HEK293 (cell line): ENCODE measurements at regions not wholly inside any gene's neighbourhood (a gene's known extent, or its start where the extent isn't known, plus 50 kb on each side); places are given as distances from the start of the nearest gene placed in this dataset.

Experiments used
- CTCF ChIA-PET: fragments of 350-600 bp; formaldehyde crosslinking; extraction: SDS; loops from one replicate; lab custom pipeline; 2021; ENCODE audit warnings: antibody characterized with exemption; lab: Yijun Ruan, JAX
- POLR2A ChIA-PET: fragments of 300-600 bp; formaldehyde crosslinking; extraction: SDS; loops from one replicate; lab custom pipeline; 2020; ENCODE audit warnings: antibody characterized with exemption, inconsistent platforms; lab: Yijun Ruan, JAX
- H3K27ac ChIP-seq: fragments of 200-500 bp; sonication (Bioruptor generic); 2 replicates; pipeline ENCODE4 v1.5.1; 2014; ENCODE audit warnings: low read depth, low read length, control low read depth, inconsistent platforms; ENCODE audit errors: extremely low read depth
- H3K36me3 ChIP-seq, 2 experiments: fragments of 200-500 bp in 1 of 2; sonication (Bioruptor generic) in 1 of 2; 1 replicate in 1 of 2; 2 replicates in 1 of 2; pipeline ENCODE4 v1.5.1; 2014 to 2017; ENCODE audit warnings: inconsistent platforms in 2 of 2, low read length in 2 of 2; ENCODE audit not compliant: control insufficient read depth in 2 of 2, insufficient read depth in 1 of 2
- H3K4me1 ChIP-seq: fragments of 200-500 bp; sonication (Bioruptor generic); 2 replicates; pipeline ENCODE4 v1.5.1; 2014; ENCODE audit warnings: mild to moderate bottlenecking, low read length, inconsistent platforms; ENCODE audit not compliant: control insufficient read depth, insufficient read depth
- H3K4me3 ChIP-seq: 2 replicates; pipeline ENCODE4 v1.5.1; 2011; ENCODE audit warnings: low read depth, mild to moderate bottlenecking, control low read depth, low read length, moderate library complexity
- H3K9me3 ChIP-seq: fragments of 200-500 bp; sonication (Bioruptor generic); 2 replicates; pipeline ENCODE4 v1.5.1; 2014; ENCODE audit warnings: low read depth, low read length, inconsistent platforms; ENCODE audit not compliant: control insufficient read depth, insufficient read depth
- GLIS2 ChIP-seq: fragments of 450-650 bp; formaldehyde crosslinking; IDR thresholded peaks from 2 replicates; pipeline ENCODE4 v1.5.1; 2016; ENCODE audit warnings: missing biosample characterization, missing genetic modification characterization
- KLF1 ChIP-seq: fragments of 450-650 bp; formaldehyde crosslinking; IDR thresholded peaks from 2 replicates; pipeline ENCODE4 v1.5.1; 2016; ENCODE audit warnings: missing biosample characterization, missing genetic modification characterization
- KLF16 ChIP-seq: fragments of 450-650 bp; formaldehyde crosslinking; IDR thresholded peaks from 2 replicates; pipeline ENCODE4 v1.5.1; 2017; ENCODE audit warnings: missing biosample characterization, missing genetic modification characterization
- KLF8 ChIP-seq: fragments of 450-650 bp; formaldehyde crosslinking; IDR thresholded peaks from 2 replicates; pipeline ENCODE4 v1.5.1; 2016; ENCODE audit warnings: missing biosample characterization, missing genetic modification characterization
- MZF1 ChIP-seq: fragments of 450-650 bp; formaldehyde crosslinking; IDR thresholded peaks from 2 replicates; pipeline ENCODE4 v1.5.1; 2017; ENCODE audit warnings: missing biosample characterization, missing genetic modification characterization, borderline replicate concordance
- PRDM1 ChIP-seq: fragments of 450-650 bp; formaldehyde crosslinking; IDR thresholded peaks from 2 replicates; pipeline ENCODE4; 2016; ENCODE audit warnings: missing biosample characterization, missing genetic modification characterization
- RBAK ChIP-seq: fragments of 450-650 bp; formaldehyde crosslinking; IDR thresholded peaks from 2 replicates; pipeline ENCODE4 v1.5.1; 2016; ENCODE audit warnings: missing biosample characterization, missing genetic modification characterization
- SETDB1 ChIP-seq: IDR thresholded peaks from one replicate; pipeline ENCODE4 v1.6.1; 2017; ENCODE audit warnings: mild to moderate bottlenecking, low read length, moderate library complexity, mixed read lengths; ENCODE audit not compliant: insufficient read length
- SP7 ChIP-seq: fragments of 450-650 bp; formaldehyde crosslinking; IDR thresholded peaks from 2 replicates; pipeline ENCODE4 v1.5.1; 2016; ENCODE audit warnings: missing biosample characterization, missing genetic modification characterization
- ZBTB20 ChIP-seq: fragments of 450-650 bp; formaldehyde crosslinking; IDR thresholded peaks from 2 replicates; pipeline ENCODE4 v1.5.1; 2016; ENCODE audit warnings: missing biosample characterization, missing genetic modification characterization
- ZFP41 ChIP-seq: fragments of 450-650 bp; formaldehyde crosslinking; IDR thresholded peaks from 2 replicates; pipeline ENCODE4 v1.5.1; 2016; ENCODE audit warnings: missing biosample characterization, missing genetic modification characterization, borderline replicate concordance
- ZNF114 ChIP-seq: fragments of 450-650 bp; formaldehyde crosslinking; IDR thresholded peaks from 2 replicates; pipeline ENCODE4 v1.5.0; 2017; ENCODE audit warnings: missing biosample characterization, missing genetic modification characterization
- ZNF175 ChIP-seq: fragments of 450-650 bp; formaldehyde crosslinking; IDR thresholded peaks from 2 replicates; pipeline ENCODE4 v1.5.1; 2016; ENCODE audit warnings: missing biosample characterization, missing genetic modification characterization
- ZNF184 ChIP-seq: fragments of 450-650 bp; IDR thresholded peaks from 2 replicates; pipeline ENCODE4 v1.5.1; 2018; ENCODE audit warnings: missing biosample characterization, mild to moderate bottlenecking, missing genetic modification characterization
- ZNF24 ChIP-seq: fragments of 450-650 bp; formaldehyde crosslinking; IDR thresholded peaks from 2 replicates; pipeline ENCODE4 v1.5.1; 2016; ENCODE audit warnings: missing biosample characterization, missing genetic modification characterization
- ZNF335 ChIP-seq: fragments of 450-650 bp; formaldehyde crosslinking; conservative IDR thresholded peaks from 2 replicates; pipeline ENCODE4 v1.5.1; 2016; ENCODE audit warnings: missing biosample characterization, missing genetic modification characterization
- ZNF366 ChIP-seq: fragments of 450-650 bp; formaldehyde crosslinking; conservative IDR thresholded peaks from 2 replicates; pipeline ENCODE4 v1.5.1; 2016; ENCODE audit warnings: missing biosample characterization, missing genetic modification characterization
- ZNF558 ChIP-seq: fragments of 450-650 bp; formaldehyde crosslinking; IDR thresholded peaks from 2 replicates; pipeline ENCODE4 v1.5.1; 2016; ENCODE audit warnings: missing biosample characterization, missing genetic modification characterization
- ZNF596 ChIP-seq: fragments of 450-650 bp; IDR thresholded peaks from 2 replicates; pipeline ENCODE4 v1.5.0; 2018; ENCODE audit warnings: missing biosample characterization, mild to moderate bottlenecking, missing genetic modification characterization, moderate library complexity
- ZNF707 ChIP-seq: fragments of 450-650 bp; formaldehyde crosslinking; IDR thresholded peaks from 2 replicates; pipeline ENCODE4 v1.5.1; 2016; ENCODE audit warnings: missing biosample characterization, missing genetic modification characterization
- ZNF776 ChIP-seq: fragments of 450-650 bp; formaldehyde crosslinking; IDR thresholded peaks from 2 replicates; pipeline ENCODE4 v1.5.0; 2017; ENCODE audit warnings: missing biosample characterization, missing genetic modification characterization, borderline replicate concordance
- ZNF837 ChIP-seq: fragments of 450-650 bp; formaldehyde crosslinking; IDR thresholded peaks from 2 replicates; pipeline ENCODE4 v1.5.1; 2016; ENCODE audit warnings: missing biosample characterization, missing genetic modification characterization
- ZXDB ChIP-seq: fragments of 450-650 bp; formaldehyde crosslinking; IDR thresholded peaks from 2 replicates; pipeline ENCODE4 v1.5.1; 2016; ENCODE audit warnings: missing biosample characterization, missing genetic modification characterization
- TF ChIP-seq, protein P1 (sequence below): fragments of 450-650 bp; formaldehyde crosslinking; IDR thresholded peaks from 2 replicates; pipeline ENCODE4 v1.5.1; 2016; ENCODE audit warnings: missing biosample characterization, missing genetic modification characterization
- TF ChIP-seq, protein P2 (sequence below): fragments of 450-650 bp; formaldehyde crosslinking; IDR thresholded peaks from 2 replicates; pipeline ENCODE4 v1.5.1; 2017; ENCODE audit warnings: missing biosample characterization, missing genetic modification characterization
- TF ChIP-seq, protein P3 (sequence below): fragments of 450-650 bp; formaldehyde crosslinking; IDR thresholded peaks from 2 replicates; pipeline ENCODE4 v1.5.1; 2016; ENCODE audit warnings: missing biosample characterization, missing genetic modification characterization

DNA sequence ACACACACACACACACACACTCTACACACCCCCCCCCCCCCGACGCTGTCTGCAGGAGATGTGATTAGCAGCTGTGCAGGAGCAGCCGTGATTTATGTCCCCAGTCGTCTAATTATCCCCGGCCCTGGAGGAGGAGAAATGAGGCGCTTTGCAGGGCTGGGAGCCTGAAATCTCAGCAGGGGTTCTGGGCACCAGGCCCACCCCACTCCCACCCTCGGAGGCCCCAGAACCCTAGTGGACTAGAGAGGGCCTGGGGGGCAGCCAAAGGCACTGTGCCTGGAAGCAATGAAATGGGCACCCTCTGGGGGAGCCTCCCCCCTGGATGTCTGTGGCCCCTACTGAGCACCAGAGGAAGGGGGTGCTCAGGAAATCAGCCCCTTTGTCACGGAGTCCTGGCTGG is 134.2 kb upstream of the CIBAR2 start (continued):
- TF ChIP-seq GLIS2 (tag by site-specific recombination) = peak; percentile 29; the same call in 1 of the 2 replicates
- TF ChIP-seq, all 188 proteins: peak for 4

DNA sequence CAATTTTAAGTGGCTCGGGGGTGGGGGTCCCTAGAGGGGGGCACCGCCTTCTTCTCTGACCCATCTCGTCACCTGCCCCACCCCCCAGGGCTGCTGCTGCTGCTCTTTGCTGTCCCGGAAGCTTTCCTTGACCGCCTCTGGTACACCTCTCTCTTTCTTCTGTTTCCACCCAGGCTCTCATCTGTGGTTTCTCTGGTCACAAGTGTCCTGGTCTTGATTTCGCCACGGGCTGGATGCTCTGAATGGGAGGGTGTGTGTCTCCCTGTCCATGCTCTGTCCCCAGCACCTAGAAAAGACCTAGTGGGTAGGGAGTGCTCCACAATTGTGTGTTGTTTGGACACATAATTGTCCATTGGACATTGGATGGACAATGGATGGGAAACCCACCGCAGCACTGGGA is 134.7 kb upstream of the CIBAR2 start:
- Histone ChIP-seq H3K4me1 (peaks cover 5% of the 10 kb centered on the region; the same call in 1 of the 2 replicates), H3K4me3 (no peak overlapping the region), H3K9me3 (no peaks in the 10 kb centered on the region), H3K27ac (no peak overlapping the region), H3K36me3 (no peaks in the 10 kb centered on the region)
- ChIA-PET CTCF (interaction anchor here (0.6 to 1.1 kb wide), 3 partner anchors 9 to 28 kb away, joined by 3 to 4 read pairs (median 4); no protein-coding TSS in a partner anchor), POLR2A (no interaction called here)
- TF ChIP-seq KLF16 (tag by site-specific recombination) (no peak), MZF1 (tag by site-specific recombination) (no peak), SETDB1 (no peak), KLF8 (tag by site-specific recombination) (no peak)

DNA sequence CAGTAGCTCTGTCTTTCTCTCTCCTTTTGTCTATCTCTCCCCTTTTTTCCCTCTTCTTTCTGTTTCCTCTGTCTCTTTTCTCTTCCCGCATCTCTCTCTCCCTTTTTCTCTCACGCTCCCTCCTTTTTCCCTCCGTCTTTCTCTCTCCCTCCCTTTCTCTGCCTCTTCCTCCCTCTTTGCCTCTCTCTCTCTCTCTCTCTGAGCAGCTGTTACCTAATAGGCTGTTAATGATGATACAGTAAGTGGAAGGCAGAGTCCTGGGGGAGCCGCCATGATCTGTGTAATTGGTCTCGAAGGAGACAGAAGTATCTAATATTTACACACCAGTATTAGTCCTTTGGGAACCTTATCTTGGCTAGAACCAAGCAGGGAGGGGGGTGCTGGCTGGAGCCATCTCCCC is 136.1 kb upstream of the CIBAR2 start:
- H3K9me3 ChIP-seq = no peaks in the 10 kb centered on the region
- no peak overlapping the region for H3K27ac ChIP-seq
- POLR2A ChIA-PET = no interaction called here
- H3K4me3 ChIP-seq = no peak overlapping the region
- H3K36me3 ChIP-seq = no peaks in the 10 kb centered on the region
- peaks cover 5% of the 10 kb centered on the region; the same call in 1 of the 2 replicates for H3K4me1 ChIP-seq
- CTCF ChIA-PET = interaction anchor here (0.5 to 1.7 kb wide), 6 partner anchors 15 to 133 kb away, joined by 3 to 4 read pairs (median 3); no protein-coding TSS in a partner anchor
- TF ChIP-seq ZNF114 (tag by site-specific recombination) (no peak), ZNF335 (no peak), ZNF175 (tag by site-specific recombination) (no peak), ZNF184 (tag by site-specific recombination) (no peak), ZNF596 (tag by site-specific recombination) (0 out of 2 replicates have a peak, but pooled peaks have one; percentile 34), KLF1 (no peak), ZNF837 (tag by site-specific recombination) (no peak), ZNF558 (tag by site-specific recombination) (no peak), ZNF776 (tag by site-specific recombination) (0 out of 2 replicates have a peak, but pooled peaks have one; percentile 11), ZXDB (tag by site-specific recombination) (no peak), SP7 (tag by site-specific recombination) (peak; percentile 16; the same call in 1 of the 2 replicates), ZNF707 (tag by site-specific recombination) (no peak), ZNF24 (no peak), KLF16 (tag by site-specific recombination) (no peak), PRDM1 (tag by site-specific recombination) (peak; percentile 73; the same call in 1 of the 2 replicates), ZBTB20 (0 out of 2 replicates have a peak, but pooled peaks have one; percentile 25), ZFP41 (no peak), ZNF366 (peak; percentile 80), RBAK (tag by site-specific recombination) (no peak)
- TF ChIP-seq, protein P1, sequence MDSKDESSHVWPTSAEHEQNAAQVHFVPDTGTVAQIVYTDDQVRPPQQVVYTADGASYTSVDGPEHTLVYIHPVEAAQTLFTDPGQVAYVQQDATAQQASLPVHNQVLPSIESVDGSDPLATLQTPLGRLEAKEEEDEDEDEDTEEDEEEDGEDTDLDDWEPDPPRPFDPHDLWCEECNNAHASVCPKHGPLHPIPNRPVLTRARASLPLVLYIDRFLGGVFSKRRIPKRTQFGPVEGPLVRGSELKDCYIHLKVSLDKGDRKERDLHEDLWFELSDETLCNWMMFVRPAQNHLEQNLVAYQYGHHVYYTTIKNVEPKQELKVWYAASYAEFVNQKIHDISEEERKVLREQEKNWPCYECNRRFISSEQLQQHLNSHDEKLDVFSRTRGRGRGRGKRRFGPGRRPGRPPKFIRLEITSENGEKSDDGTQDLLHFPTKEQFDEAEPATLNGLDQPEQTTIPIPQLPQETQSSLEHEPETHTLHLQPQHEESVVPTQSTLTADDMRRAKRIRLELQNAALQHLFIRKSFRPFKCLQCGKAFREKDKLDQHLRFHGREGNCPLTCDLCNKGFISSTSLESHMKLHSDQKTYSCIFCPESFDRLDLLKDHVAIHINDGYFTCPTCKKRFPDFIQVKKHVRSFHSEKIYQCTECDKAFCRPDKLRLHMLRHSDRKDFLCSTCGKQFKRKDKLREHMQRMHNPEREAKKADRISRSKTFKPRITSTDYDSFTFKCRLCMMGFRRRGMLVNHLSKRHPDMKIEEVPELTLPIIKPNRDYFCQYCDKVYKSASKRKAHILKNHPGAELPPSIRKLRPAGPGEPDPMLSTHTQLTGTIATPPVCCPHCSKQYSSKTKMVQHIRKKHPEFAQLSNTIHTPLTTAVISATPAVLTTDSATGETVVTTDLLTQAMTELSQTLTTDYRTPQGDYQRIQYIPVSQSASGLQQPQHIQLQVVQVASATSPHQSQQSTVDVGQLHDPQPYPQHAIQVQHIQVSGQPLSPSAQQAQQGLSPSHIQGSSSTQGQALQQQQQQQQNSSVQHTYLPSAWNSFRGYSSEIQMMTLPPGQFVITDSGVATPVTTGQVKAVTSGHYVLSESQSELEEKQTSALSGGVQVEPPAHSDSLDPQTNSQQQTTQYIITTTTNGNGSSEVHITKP (tag by site-specific recombination) = peak; percentile 18; the same call in 1 of the 2 replicates
- TF ChIP-seq, protein P2, sequence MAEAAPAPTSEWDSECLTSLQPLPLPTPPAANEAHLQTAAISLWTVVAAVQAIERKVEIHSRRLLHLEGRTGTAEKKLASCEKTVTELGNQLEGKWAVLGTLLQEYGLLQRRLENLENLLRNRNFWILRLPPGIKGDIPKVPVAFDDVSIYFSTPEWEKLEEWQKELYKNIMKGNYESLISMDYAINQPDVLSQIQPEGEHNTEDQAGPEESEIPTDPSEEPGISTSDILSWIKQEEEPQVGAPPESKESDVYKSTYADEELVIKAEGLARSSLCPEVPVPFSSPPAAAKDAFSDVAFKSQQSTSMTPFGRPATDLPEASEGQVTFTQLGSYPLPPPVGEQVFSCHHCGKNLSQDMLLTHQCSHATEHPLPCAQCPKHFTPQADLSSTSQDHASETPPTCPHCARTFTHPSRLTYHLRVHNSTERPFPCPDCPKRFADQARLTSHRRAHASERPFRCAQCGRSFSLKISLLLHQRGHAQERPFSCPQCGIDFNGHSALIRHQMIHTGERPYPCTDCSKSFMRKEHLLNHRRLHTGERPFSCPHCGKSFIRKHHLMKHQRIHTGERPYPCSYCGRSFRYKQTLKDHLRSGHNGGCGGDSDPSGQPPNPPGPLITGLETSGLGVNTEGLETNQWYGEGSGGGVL (tag by site-specific recombination) = 0 out of 2 replicates have a peak, but pooled peaks have one; percentile 30
- TF ChIP-seq, protein P3, sequence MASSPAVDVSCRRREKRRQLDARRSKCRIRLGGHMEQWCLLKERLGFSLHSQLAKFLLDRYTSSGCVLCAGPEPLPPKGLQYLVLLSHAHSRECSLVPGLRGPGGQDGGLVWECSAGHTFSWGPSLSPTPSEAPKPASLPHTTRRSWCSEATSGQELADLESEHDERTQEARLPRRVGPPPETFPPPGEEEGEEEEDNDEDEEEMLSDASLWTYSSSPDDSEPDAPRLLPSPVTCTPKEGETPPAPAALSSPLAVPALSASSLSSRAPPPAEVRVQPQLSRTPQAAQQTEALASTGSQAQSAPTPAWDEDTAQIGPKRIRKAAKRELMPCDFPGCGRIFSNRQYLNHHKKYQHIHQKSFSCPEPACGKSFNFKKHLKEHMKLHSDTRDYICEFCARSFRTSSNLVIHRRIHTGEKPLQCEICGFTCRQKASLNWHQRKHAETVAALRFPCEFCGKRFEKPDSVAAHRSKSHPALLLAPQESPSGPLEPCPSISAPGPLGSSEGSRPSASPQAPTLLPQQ (tag by site-specific recombination) = no peak
